Activated T-cell treated with anti-CD3 and anti-CD28 coated beads, Interleukin-2, amount 50 U/mL, for 24 hours (primary cell): ENCODE measurements at regions not wholly inside any gene's neighbourhood (a gene's known extent, or its start where the extent isn't known, plus 50 kb on each side); places are given as distances from the start of the nearest gene placed in this dataset.

Source experiments
- DNase-seq: peaks from one replicate; pipeline ENCODE4 v3.0.0-alpha.2; 2020
- H3K27ac Mint-ChIP-seq: 2 replicates; pipeline ENCODE4 v1.8.0; 2020; ENCODE audit warnings: mild to moderate bottlenecking, mixed read lengths
- H3K27me3 Mint-ChIP-seq: 2 replicates; pipeline ENCODE4 v1.8.0; 2020; ENCODE audit warnings: mixed read lengths
- H3K36me3 Mint-ChIP-seq: 2 replicates; pipeline ENCODE4 v1.8.0; 2020; ENCODE audit warnings: low read depth, mixed read lengths
- H3K4me1 Mint-ChIP-seq: 2 replicates; pipeline ENCODE4 v1.8.0; 2020; ENCODE audit warnings: low read depth, mixed read lengths
- H3K4me3 Mint-ChIP-seq: 2 replicates; pipeline ENCODE4 v1.8.0; 2020; ENCODE audit warnings: mild to moderate bottlenecking, moderate library complexity, mixed read lengths
- H3K9me3 Mint-ChIP-seq: 2 replicates; pipeline ENCODE4 v1.8.0; 2020; ENCODE audit warnings: mixed read lengths

DNA sequence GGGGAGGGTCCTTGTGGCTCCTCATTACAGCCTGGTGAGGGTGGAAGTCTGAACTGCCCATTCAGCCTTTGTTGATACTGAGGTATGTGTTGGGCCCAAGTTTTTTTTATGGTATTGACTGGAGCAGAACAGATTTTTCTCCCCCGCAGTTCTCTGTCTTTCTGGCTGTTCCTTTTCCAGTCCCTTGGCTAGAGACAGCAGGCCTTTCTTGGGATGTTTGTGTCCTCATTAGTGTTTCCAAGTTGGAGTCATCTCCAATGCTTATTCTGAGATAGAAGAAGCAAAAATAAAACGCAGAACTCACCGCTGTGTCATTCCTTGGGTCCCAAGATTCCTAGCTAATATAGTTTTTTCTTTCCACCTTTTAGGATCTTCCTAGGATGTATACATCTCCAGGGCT lies 193.3 kb downstream of the RAMP3 start:
- Mint-ChIP-seq H3K36me3 (no peaks in the 10 kb centered on the region), H3K9me3 (no peaks in the 10 kb centered on the region), H3K4me1 (no peaks in the 10 kb centered on the region), H3K4me3 (no peak overlapping the region), H3K27me3 (peaks cover 30% of the 10 kb centered on the region), H3K27ac (no peak overlapping the region)
- DNase-seq: no peak

DNA sequence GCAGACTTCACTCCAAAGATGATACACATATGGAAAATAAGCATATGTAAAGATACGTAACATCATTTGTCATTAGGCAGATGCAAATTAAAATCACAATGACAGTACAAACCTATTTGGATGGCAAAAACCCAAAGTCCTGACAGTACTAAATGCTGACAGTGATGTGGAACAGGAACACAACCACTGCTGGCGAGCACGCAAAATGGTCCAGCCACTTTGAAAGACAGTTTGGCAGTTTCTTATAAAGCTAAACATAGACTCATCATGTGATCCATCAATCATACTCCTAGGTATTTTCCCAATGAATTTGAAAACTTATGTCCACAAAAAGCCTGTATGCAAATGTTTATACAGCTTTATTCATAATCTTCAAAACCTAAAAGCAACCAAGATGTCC lies 200.7 kb downstream of the RAMP3 start:
- H3K27ac Mint-ChIP-seq: no peak overlapping the region
- peaks cover 12% of the 10 kb centered on the region for H3K27me3 Mint-ChIP-seq
- H3K4me1 Mint-ChIP-seq: no peaks in the 10 kb centered on the region
- no peaks in the 10 kb centered on the region for H3K36me3 Mint-ChIP-seq
- no peak overlapping the region for H3K4me3 Mint-ChIP-seq
- no peak for DNase-seq
- no peaks in the 10 kb centered on the region for H3K9me3 Mint-ChIP-seq

- H3K27ac Mint-ChIP-seq: no peak overlapping the region
- no peaks in the 10 kb centered on the region for H3K4me1 Mint-ChIP-seq
- peaks cover 15% of the 10 kb centered on the region for H3K27me3 Mint-ChIP-seq
- DNase-seq: no peak
- no peaks in the 10 kb centered on the region for H3K36me3 Mint-ChIP-seq
- H3K4me3 Mint-ChIP-seq: no peak overlapping the region
- H3K9me3 Mint-ChIP-seq: no peaks in the 10 kb centered on the region
Measured at GRCh38 chr7:45359250-45359649, 201.7 kb downstream of the RAMP3 start.

- no peak overlapping the region for H3K4me3 Mint-ChIP-seq
- H3K4me1 Mint-ChIP-seq: no peaks in the 10 kb centered on the region
- no peaks in the 10 kb centered on the region for H3K36me3 Mint-ChIP-seq
- H3K9me3 Mint-ChIP-seq: no peaks in the 10 kb centered on the region
- no peak overlapping the region for H3K27ac Mint-ChIP-seq
- H3K27me3 Mint-ChIP-seq: peaks cover 13% of the 10 kb centered on the region
- DNase-seq: no peak
Measured at GRCh38 chr7:45359776-45360175, 202.2 kb downstream of the RAMP3 start.

DNA sequence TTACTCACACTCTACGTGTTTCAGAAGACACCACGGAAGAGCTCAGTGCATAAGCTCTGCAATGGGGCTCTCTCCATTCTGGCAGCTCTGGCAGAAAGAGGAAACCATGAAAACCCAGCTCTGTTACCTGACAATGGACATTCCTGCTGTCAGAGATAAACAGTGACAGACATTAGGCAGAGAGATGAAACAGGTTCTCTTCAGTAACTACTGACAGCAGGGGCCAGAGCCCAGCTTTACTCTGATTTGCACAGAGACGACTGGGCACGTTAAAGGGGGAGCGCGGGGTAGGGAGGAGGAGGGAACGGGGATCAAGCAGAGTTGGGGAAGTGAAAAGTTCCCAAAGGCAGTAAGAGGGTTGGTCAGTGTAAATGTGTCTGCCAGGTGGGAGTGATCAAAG lies 206.1 kb downstream of the RAMP3 start:
- no peak overlapping the region for H3K4me3 Mint-ChIP-seq
- no peaks in the 10 kb centered on the region for H3K36me3 Mint-ChIP-seq
- no peaks in the 10 kb centered on the region for H3K4me1 Mint-ChIP-seq
- H3K9me3 Mint-ChIP-seq: no peaks in the 10 kb centered on the region
- peaks cover 13% of the 10 kb centered on the region for H3K27me3 Mint-ChIP-seq
- no peak overlapping the region for H3K27ac Mint-ChIP-seq
- DNase-seq: no peak

- Mint-ChIP-seq H3K27me3 (peaks cover 17% of the 10 kb centered on the region), H3K4me1 (no peaks in the 10 kb centered on the region), H3K36me3 (no peaks in the 10 kb centered on the region), H3K27ac (no peak overlapping the region), H3K9me3 (peaks cover 4% of the 10 kb centered on the region), H3K4me3 (no peak overlapping the region)
- no peak for DNase-seq
Measured at GRCh38 chr7:45365341-45365740, 207.8 kb downstream of the RAMP3 start.

- Mint-ChIP-seq H3K9me3 (peaks cover 4% of the 10 kb centered on the region), H3K27me3 (peaks cover 20% of the 10 kb centered on the region), H3K36me3 (no peaks in the 10 kb centered on the region), H3K4me1 (no peaks in the 10 kb centered on the region), H3K4me3 (no peak overlapping the region), H3K27ac (no peak overlapping the region)
- no peak for DNase-seq
Measured at GRCh38 chr7:45366475-45366874, 207.7 kb upstream of the ADCY1 start.

- H3K9me3 Mint-ChIP-seq: peaks cover 4% of the 10 kb centered on the region
Measured at GRCh38 chr7:45367026-45367425, 207.1 kb upstream of the ADCY1 start.

DNA sequence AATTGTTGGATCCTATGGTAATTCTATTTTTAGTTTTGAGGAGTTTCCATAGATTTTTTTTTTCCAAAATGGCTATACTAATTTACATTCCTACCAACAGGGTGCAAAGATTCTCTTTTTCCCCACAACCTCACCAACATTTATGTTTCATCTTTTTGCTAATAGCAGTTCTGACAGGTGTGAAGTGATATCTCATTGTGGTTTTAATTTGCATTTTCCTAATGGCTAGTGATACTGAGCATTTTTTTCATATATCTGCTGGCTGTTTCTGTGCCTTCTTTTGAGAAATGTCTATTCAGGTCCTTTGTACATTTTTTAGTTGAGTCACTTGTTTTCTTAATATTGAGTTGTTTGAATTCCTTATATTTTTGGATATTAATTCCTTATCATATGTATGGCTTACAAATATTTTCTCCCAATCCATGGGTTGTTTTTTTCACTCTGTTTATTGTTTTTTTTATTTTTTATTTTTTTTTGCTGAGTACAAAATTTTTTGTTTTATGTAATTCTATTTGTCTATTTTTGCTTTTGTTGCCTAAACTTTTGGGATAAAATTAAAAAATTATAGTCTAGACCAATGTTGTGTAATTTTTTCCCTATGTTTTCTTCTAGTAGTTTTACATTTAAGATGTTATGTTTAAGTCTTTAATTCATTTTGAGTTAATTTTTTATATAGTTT lies 205.9 kb upstream of the ADCY1 start:
- no peak overlapping the region for H3K27ac Mint-ChIP-seq
- no peaks in the 10 kb centered on the region for H3K4me1 Mint-ChIP-seq
- H3K36me3 Mint-ChIP-seq: no peaks in the 10 kb centered on the region
- H3K9me3 Mint-ChIP-seq: peaks cover 4% of the 10 kb centered on the region
- H3K27me3 Mint-ChIP-seq: peaks cover 22% of the 10 kb centered on the region
- H3K4me3 Mint-ChIP-seq: no peak overlapping the region
- DNase-seq: no peak

More at GRCh38 chr7:45367026-45367425, 207.1 kb upstream of the ADCY1 start:
- no peak overlapping the region for H3K4me3 Mint-ChIP-seq
- H3K4me1 Mint-ChIP-seq: no peaks in the 10 kb centered on the region
- no peak for DNase-seq
- no peaks in the 10 kb centered on the region for H3K36me3 Mint-ChIP-seq
- H3K27me3 Mint-ChIP-seq: peaks cover 21% of the 10 kb centered on the region
- no peak overlapping the region for H3K27ac Mint-ChIP-seq

- H3K4me1 Mint-ChIP-seq: no peaks in the 10 kb centered on the region
Measured at GRCh38 chr7:45384499-45384898, 189.7 kb upstream of the ADCY1 start.

DNA sequence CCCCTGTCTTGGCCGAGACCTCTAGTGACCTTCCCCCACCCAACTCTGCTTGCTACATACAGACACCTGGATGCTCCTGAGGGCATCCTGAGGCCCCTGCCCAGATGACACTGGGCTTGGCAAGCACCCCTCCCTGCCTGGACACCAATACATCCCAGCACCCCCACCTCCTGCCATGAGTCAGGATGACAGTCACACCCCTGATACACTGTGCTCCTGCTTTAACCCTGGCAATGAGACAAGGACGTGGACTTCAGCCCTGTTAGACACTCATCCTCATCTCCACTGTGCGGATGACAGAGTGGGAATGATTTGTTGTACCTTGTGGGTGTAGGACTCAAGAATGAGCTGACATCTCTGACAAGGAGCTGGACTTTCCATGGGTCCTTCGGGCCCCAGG lies 186.3 kb upstream of the ADCY1 start:
- H3K9me3 Mint-ChIP-seq: no peaks in the 10 kb centered on the region
- H3K27ac Mint-ChIP-seq: no peak overlapping the region
- no peaks in the 10 kb centered on the region for H3K36me3 Mint-ChIP-seq
- DNase-seq: no peak
- H3K27me3 Mint-ChIP-seq: peaks cover 5% of the 10 kb centered on the region
- no peak overlapping the region for H3K4me3 Mint-ChIP-seq
- H3K4me1 Mint-ChIP-seq: no peaks in the 10 kb centered on the region

More at GRCh38 chr7:45384499-45384898, 189.7 kb upstream of the ADCY1 start:
- Mint-ChIP-seq H3K36me3 (no peaks in the 10 kb centered on the region), H3K27me3 (peaks cover 5% of the 10 kb centered on the region), H3K9me3 (no peaks in the 10 kb centered on the region), H3K4me3 (no peak overlapping the region), H3K27ac (no peak overlapping the region)
- no peak for DNase-seq

DNA sequence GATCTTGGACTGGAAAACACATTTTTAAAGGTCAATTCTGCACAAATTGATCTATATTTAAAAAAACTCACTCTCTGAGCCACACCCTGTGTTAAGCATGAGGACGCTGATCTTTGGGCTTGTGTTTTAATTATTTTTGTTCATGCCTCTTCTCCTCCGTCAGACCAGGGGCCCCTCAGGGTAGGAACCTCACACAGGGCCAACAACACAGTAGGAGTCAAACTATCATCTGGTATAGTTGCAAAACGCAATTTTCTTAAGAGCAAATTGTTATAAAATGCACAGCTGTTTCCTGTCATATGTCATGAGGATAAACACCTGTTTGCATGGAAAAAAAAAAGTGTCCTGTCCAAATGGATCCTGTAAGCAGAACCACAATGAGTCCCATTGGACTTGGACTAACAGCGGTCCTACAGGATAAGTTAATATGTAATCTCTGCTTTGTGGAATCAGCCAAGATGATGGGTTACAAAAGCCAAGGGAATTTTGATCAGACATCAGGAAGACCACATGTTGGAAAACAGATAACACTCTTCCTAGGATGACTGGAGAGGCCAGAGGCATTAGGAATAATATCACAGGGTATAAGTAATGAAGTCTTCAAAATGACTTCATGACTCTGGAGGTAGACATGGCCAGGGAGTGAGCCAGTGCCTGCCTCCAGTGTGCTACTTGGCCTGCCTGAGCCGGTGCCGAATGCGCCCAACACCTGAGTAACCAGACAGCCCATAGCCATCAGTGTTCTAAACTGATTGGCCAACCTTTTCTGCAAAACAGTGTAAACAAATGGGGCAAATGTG lies 184.9 kb upstream of the ADCY1 start:
- Mint-ChIP-seq H3K4me3 (no peak overlapping the region), H3K4me1 (no peaks in the 10 kb centered on the region), H3K9me3 (peaks cover 4% of the 10 kb centered on the region), H3K27me3 (peaks cover 5% of the 10 kb centered on the region), H3K27ac (no peak overlapping the region), H3K36me3 (no peaks in the 10 kb centered on the region)
- DNase-seq: no peak

DNA sequence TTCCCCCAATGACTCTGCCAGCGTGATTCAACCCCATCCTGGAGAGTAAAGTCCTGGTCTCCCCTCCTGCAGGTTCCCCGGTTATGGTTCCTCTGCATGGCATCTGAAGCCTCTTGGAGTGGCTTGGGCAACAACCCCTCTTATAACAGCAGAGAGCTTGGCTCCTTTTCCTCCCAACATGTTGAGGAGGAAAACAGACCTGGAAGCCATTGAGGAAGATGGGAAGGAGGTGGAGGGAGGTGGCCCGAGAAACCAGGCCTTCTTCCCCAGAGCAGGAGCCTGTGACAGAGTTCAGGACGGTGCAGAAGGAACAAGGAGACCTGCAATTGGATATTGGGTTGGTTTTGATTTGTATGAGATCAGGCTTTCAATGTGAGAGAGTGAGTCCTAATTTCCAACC lies 184.0 kb upstream of the ADCY1 start:
- Mint-ChIP-seq H3K27ac (no peak overlapping the region), H3K9me3 (peaks cover 13% of the 10 kb centered on the region), H3K36me3 (no peaks in the 10 kb centered on the region), H3K4me1 (no peaks in the 10 kb centered on the region), H3K4me3 (no peak overlapping the region), H3K27me3 (peaks cover 5% of the 10 kb centered on the region)
- no peak for DNase-seq

- H3K9me3 Mint-ChIP-seq: peaks cover 13% of the 10 kb centered on the region
- H3K36me3 Mint-ChIP-seq: no peaks in the 10 kb centered on the region
- H3K27me3 Mint-ChIP-seq: no peaks in the 10 kb centered on the region
- H3K4me3 Mint-ChIP-seq: no peak overlapping the region
- H3K4me1 Mint-ChIP-seq: no peaks in the 10 kb centered on the region
- DNase-seq: no peak
- no peak overlapping the region for H3K27ac Mint-ChIP-seq
Measured at GRCh38 chr7:45390731-45391130, 183.4 kb upstream of the ADCY1 start.
